ENCODE measurements at regions not wholly inside any gene's neighbourhood (a gene's known extent, or its start where the extent isn't known, plus 50 kb on each side); places are given as distances from the start of the nearest gene placed in this dataset.

GRCh38 chr11:131109790-131110189 is 193.5 kb upstream of the SNX19 start (continued):
- TF ChIP-seq CTCF (IDR thresholded peaks at IDR 0.05 in 2 of 3, conservative IDR thresholded peaks at IDR 0.05 in 1 of 3; ENCODE audit: borderline replicate concordance in 1 of 3, insufficient read depth in 1 of 3, low read depth in 2 of 3, low read length in 2 of 3), result no peak

- H3K9ac ChIP-seq (ENCODE audit: low read length), result no peak overlapping the region
- DNase-seq (ENCODE audit: low read depth, low spot score) (no peak), ATAC-seq (no peak)
- H3K4me2 ChIP-seq (ENCODE audit: low read length), result no peak overlapping the region
- H3K79me2 ChIP-seq (ENCODE audit: insufficient read depth, low read length), result no peaks in the 10 kb centered on the region
- ChIA-PET RAD21 (ENCODE audit: low non-redundant PET in 1 of 2, low total read pairs in 2 of 2, uncharacterized antibody in 2 of 2, unreplicated experiment in 2 of 2) (no interaction called here), CTCF (no interaction called here), POLR2A (no interaction called here)
- H3K36me3 ChIP-seq (ENCODE audit: control insufficient read depth in 1 of 2, insufficient read depth in 2 of 2, low read length in 2 of 2), result no peaks in the 10 kb centered on the region
- H3K4me1 ChIP-seq (ENCODE audit: control insufficient read depth in 1 of 2, insufficient read depth in 2 of 2, low read length in 2 of 2), result no peaks in the 10 kb centered on the region
- no peak for TF ChIP-seq CBX3 (IDR thresholded peaks at IDR 0.05; ENCODE audit: low read depth)
- TF ChIP-seq EGR1 (IDR thresholded peaks at IDR 0.05; ENCODE audit: low read depth), result no peak
- no peak for TF ChIP-seq MAX (IDR thresholded peaks at IDR 0.05)
- no peak for TF ChIP-seq YY1 (IDR thresholded peaks at IDR 0.05; ENCODE audit: extremely low read depth, insufficient replicate concordance, low read depth, low read length)
- no peak for TF ChIP-seq CEBPB (IDR thresholded peaks at IDR 0.05; ENCODE audit: low read depth)
- H3K27me3 ChIP-seq (ENCODE audit: insufficient read depth, low read length), result no peaks in the 10 kb centered on the region
- no peak overlapping the region for H3K27ac ChIP-seq (ENCODE audit: low read depth, low read length)
- peaks cover 0 to 3% of the 10 kb centered on the region in 2 experiments; a peak in 2 of 4 replicates for H3K9me3 ChIP-seq (ENCODE audit: control insufficient read depth in 1 of 2, insufficient read depth in 1 of 2, low read depth in 1 of 2, low read length in 2 of 2)
- no peak overlapping the region for H2AFZ ChIP-seq (ENCODE audit: low read depth, low read length, poor library complexity, severe bottlenecking)
- no peak overlapping the region for H3K4me3 ChIP-seq (replicated peaks in 1 of 2; ENCODE audit: low read depth in 1 of 2, low read length in 2 of 2)
- BruUV-seq (replicated peaks), result no TSS peak
- intact Hi-C loops (cut with micrococcal nuclease), result no loop called here
- H3K9me2 ChIP-seq (ENCODE audit: insufficient read depth), result no peaks in the 10 kb centered on the region
- H4K20me1 ChIP-seq (ENCODE audit: insufficient read depth), result no peaks in the 10 kb centered on the region
Observed at GRCh38 chr11:131111775-131112174, 195.5 kb upstream of the SNX19 start.

GRCh38 chr11:131118247-131118646 is 202.0 kb upstream of the SNX19 start:
- Histone ChIP-seq H3K27ac (ENCODE audit: low read depth, low read length) (no peak overlapping the region), H3K36me3 (ENCODE audit: control insufficient read depth in 1 of 2, insufficient read depth in 2 of 2, low read length in 2 of 2) (no peaks in the 10 kb centered on the region), H3K4me3 (replicated peaks in 1 of 2; ENCODE audit: low read depth in 1 of 2, low read length in 2 of 2) (no peak overlapping the region), H3K9me3 (ENCODE audit: control insufficient read depth in 1 of 2, insufficient read depth in 1 of 2, low read depth in 1 of 2, low read length in 2 of 2) (no peaks in the 10 kb centered on the region; a peak in 1 of 4 replicates), H3K4me2 (ENCODE audit: low read length) (no peak overlapping the region), H3K9me2 (ENCODE audit: insufficient read depth) (no peaks in the 10 kb centered on the region), H3K79me2 (ENCODE audit: insufficient read depth, low read length) (no peaks in the 10 kb centered on the region), H3K27me3 (ENCODE audit: insufficient read depth, low read length) (no peaks in the 10 kb centered on the region), H2AFZ (ENCODE audit: low read depth, low read length, poor library complexity, severe bottlenecking) (no peak overlapping the region), H4K20me1 (ENCODE audit: insufficient read depth) (no peaks in the 10 kb centered on the region), H3K9ac (ENCODE audit: low read length) (no peak overlapping the region), H3K4me1 (ENCODE audit: control insufficient read depth in 1 of 2, insufficient read depth in 2 of 2, low read length in 2 of 2) (no peaks in the 10 kb centered on the region)
- ChIA-PET RAD21 (ENCODE audit: low non-redundant PET in 1 of 2, low total read pairs in 2 of 2, uncharacterized antibody in 2 of 2, unreplicated experiment in 2 of 2) (no interaction called here), CTCF (no interaction called here), POLR2A (no interaction called here)
- DNase-seq (ENCODE audit: low read depth, low spot score), result no peak
- no TSS peak for BruUV-seq (replicated peaks)
- intact Hi-C loops (cut with micrococcal nuclease), result no loop called here
- no peak for TF ChIP-seq ZNF274 (IDR thresholded peaks at IDR 0.05; ENCODE audit: low read depth, low read length)
- no peak for TF ChIP-seq RAD21 (IDR thresholded peaks at IDR 0.05; ENCODE audit: low read depth)
- no peak for TF ChIP-seq SRF (IDR thresholded peaks at IDR 0.05; ENCODE audit: low read depth)
- ATAC-seq, result no peak
